Gastrocnemius medialis (tissue), 4 donors: ENCODE measurements at regions not wholly inside any gene's neighbourhood (a gene's known extent, or its start where the extent isn't known, plus 50 kb on each side); places are given as distances from the start of the nearest gene placed in this dataset.

Experiments used
- POLR2A ChIP-seq, 2 donors: fragments of 450-650 bp; IDR thresholded peaks; one replicate each; pipeline ENCODE4 v1.6.1; 2017; ENCODE audit warnings: antibody characterized with exemption in 2 of 2, mild to moderate bottlenecking in 2 of 2, moderate library complexity in 2 of 2
- TF ChIP-seq, protein P1 (sequence below), 5 experiments: fragments of 450-650 bp in 3 of 5; fragments of 200-600 bp in 2 of 5; sonication (generic) in 2 of 5; IDR thresholded peaks in 4 of 5; conservative IDR thresholded peaks in 1 of 5; 1 replicate in 4 of 5; 2 replicates in 1 of 5; pipeline ENCODE4 v1.5.1; 2016 to 2019; ENCODE audit warnings: antibody characterized with exemption in 5 of 5, mild to moderate bottlenecking in 3 of 5, moderate library complexity in 3 of 5

GRCh38 chr2:39492095-39492590 is 55.1 kb upstream of the MAP4K3 start:
- TF ChIP-seq, protein P1, sequence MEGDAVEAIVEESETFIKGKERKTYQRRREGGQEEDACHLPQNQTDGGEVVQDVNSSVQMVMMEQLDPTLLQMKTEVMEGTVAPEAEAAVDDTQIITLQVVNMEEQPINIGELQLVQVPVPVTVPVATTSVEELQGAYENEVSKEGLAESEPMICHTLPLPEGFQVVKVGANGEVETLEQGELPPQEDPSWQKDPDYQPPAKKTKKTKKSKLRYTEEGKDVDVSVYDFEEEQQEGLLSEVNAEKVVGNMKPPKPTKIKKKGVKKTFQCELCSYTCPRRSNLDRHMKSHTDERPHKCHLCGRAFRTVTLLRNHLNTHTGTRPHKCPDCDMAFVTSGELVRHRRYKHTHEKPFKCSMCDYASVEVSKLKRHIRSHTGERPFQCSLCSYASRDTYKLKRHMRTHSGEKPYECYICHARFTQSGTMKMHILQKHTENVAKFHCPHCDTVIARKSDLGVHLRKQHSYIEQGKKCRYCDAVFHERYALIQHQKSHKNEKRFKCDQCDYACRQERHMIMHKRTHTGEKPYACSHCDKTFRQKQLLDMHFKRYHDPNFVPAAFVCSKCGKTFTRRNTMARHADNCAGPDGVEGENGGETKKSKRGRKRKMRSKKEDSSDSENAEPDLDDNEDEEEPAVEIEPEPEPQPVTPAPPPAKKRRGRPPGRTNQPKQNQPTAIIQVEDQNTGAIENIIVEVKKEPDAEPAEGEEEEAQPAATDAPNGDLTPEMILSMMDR (IDR thresholded peaks at IDR 0.05 in 4 of 5, conservative IDR thresholded peaks at IDR 0.05 in 1 of 5), result no peak
- TF ChIP-seq POLR2A (IDR thresholded peaks at IDR 0.05), result no peak
